GM19238 (cell line): ENCODE measurements at regions not wholly inside any gene's neighbourhood (a gene's known extent, or its start where the extent isn't known, plus 50 kb on each side); places are given as distances from the start of the nearest gene placed in this dataset.
"Not testable (repeated sequence)": the region's sequence is repeated elsewhere in the genome, so short reads cannot be mapped to it uniquely, and the experiment has no call there.

Experiments
- DNase-seq: peaks from one replicate; pipeline ENCODE4 v3.0.0; 2011; ENCODE audit warnings: low spot score; ENCODE audit not compliant: insufficient read length

DNA sequence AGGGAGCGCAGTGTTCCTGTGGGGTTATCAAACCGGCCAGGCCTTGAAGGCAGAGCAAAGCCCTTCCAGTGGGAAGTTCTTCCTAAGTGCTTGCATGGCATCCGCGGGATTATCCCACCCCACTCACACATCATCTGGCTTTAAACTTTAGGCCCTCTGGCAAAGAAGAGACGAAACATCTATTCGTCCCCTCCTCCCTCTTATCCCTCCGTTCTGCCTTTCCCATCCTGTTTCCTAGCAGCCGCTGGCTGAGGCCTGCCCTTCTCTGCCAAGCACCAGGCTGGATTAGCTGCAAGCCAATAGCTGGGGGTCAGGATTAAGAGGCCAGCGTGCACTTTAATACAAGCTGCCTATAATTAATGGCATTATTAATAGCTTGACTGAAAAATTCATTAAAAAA lies 621.0 kb downstream of the PKHD1 start:
- no peak for DNase-seq

DNA sequence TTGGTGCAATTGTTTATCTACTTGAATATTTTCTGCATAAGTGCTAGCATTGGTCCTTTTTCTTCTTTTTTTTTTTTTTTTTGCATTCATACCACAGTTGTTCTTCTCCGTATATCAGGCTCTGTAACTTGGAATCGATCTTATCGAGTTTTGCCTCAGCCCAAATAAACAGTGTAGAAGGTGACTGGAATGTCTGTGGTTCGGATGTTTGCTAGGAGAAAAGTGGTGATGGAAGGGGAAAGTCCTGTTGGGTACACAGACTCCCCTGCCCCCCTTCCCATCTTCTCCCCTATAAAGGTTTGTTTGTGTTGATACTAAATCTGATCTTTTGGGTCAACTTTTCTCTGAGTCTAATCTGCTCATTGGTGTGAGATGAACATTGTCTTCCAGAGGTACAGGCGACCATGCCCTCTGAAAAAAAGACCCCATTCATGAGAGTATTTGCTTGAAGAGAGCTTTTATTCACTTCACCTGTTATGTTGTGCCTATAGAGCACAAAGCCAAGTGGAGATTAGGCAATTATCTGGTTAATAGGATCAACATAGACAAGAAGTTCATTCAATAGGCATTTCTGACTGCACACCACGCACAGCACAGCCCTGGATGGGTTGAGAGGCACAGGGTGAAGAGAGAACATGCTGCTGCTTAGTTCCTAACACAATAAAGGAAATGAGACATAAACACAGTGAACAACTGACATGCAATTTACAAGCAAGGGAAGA lies 620.0 kb downstream of the PKHD1 start:
- no peak for DNase-seq

DNA sequence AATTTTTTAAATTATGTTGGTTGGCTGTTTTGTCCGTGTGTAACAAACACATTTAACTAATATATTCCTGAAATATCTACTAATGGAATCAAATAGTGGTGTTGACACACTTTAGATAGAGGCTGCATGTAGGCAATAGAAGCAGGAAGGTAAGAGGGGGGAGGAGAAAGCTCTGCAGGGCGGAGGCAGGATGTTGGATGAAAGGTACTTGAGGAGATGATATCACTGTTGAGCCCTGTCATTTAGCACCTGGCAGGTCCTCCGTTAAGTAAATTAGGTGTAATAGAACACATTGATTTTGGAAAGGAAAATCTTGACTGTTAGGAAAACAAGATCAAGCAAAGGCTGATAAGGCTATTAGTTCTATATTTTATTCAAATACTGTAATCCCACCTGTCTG lies 618.7 kb downstream of the PKHD1 start:
- DNase-seq: no peak

DNA sequence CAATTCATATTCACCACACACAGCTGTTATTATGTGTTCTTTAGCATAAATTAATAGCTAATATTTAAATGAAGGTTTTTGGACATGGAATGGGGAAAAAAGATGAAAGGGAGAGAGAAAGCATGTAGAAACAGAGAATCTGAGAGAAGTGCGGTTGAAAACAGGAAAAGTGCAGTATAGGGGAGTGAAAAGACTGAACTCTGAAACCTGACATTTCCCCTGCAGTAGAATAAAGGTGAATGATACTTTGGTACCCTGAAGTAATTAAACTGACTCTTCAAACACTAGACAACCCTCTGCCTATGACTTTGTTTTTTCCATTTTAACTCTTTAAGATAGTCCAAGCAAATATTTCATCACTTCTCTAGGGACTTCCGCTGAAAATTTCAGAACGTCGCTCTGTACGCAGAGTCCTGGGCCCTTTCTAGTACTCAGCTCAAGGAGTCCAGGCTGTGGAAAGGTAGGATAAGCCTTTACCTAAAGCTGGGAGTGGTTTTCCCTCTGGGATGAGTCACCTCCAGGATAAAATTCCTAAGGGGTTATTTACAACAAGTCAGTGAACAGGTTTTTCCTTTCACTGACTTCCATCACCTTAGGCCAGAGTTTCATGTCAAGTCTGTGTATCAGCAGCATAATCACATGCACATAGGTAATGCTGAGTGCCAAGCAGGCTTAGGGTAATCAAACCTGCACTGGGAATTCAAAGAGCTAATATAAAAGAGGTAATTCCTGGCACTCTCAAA lies 614.5 kb downstream of the PKHD1 start:
- DNase-seq: no peak

DNA sequence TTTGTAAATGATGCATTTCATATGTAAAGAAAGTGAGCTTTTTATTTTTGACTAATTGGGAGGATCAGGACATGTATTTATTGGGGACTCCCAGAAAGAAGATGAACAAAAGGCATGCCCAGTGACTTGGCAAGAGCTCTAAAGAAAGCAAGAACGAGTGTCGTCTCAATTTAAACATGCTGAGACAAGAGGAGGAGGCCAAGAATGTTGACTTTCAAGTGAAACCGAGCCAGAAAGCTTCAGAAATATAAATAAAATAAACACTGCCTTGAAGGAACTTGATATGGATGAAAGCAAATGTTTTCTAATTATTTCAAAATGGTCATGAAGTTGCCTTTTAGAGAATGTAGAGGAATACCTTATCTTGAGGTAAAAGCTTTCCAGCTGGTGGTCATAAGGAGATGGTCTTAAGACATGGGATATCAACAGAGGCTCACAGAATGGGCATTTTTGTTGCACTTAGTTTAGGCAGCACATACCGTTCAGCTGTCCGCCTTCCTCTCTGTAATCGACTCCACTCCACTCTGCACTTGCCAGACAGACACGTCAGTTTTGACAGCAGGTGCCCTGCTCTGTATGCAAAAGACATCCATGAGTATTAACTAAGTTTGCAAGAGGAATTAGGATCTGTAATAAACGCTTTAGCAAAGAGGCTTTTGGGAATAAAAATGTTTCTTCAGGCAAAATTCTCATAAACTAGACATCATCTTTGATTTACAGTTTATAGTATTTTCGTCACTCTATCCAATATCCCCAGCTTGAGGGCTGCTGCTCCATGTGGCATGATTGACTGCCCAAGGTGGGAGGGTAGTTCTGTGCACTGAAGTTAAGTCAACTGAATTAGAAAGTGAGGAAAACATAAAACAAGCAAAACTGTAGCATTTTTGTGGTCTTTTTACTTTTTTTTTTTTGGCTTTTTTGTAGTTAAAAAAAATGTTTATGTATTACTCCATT lies 613.1 kb downstream of the PKHD1 start:
- no peak for DNase-seq

DNA sequence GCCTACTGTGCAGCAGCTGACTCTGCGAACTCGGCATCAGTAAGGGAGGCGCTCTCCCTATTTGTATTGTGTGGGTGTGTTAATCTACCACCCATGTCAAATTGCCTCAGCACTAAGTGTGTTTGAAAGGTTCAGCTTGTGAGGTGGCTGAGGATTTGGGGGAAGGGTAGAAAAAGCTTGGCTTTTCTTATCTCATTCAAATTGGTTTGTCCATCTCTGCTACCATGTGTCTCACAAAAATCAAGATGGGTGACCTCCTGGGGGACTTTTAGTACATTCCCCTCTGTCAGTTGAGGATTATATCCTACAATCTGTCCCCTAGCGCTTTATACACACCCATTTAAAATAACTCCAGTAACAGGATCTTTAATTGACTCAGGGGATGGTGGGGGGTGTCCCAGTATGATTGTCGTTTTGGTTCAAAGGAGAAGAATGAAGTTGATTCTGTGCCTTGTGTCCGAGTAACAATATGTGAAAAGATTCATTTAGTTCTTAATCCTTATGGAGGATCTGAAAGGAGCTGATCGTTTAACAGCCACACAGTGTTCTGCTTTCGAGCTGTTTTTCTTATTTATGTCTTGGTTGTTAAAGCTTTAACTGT lies 609.6 kb downstream of the PKHD1 start:
- no peak for DNase-seq

DNA sequence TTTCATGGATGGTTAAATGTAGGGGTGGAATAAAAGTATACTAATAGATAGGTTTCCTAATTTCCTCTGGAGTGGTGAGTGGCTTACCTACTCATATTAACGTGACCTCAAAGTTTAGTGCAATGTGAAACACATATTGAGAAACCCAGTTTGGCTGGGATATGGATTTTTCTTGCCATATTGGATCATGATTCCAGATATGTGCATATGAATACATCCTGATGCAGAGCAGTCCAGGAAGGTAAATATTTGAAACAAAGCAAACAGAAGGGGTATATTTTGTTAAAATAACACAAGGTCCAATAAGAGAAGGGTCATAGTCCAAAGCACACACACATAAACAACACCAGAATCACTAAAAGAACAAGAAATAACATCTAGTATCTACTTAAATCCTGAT lies 608.1 kb downstream of the PKHD1 start:
- no peak for DNase-seq

DNA sequence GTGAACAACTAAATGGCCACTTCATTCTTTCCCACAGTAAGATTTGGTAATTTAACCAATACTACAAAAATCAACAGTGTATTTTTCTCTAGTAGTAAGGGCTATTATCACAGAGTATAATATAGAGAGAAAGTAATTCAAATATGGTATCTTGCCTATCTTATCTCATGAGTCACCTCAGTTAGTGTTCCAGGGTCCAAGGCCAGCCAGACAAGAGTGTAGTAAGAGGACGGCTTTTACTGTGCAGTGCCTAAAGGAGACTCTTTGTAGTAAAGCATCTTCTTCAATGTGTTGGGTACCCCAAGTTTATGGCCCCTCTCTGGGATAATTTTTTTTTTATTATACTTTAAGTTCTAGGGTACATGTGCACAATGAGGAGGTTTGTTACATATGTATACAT lies 607.4 kb downstream of the PKHD1 start:
- DNase-seq: no peak

DNA sequence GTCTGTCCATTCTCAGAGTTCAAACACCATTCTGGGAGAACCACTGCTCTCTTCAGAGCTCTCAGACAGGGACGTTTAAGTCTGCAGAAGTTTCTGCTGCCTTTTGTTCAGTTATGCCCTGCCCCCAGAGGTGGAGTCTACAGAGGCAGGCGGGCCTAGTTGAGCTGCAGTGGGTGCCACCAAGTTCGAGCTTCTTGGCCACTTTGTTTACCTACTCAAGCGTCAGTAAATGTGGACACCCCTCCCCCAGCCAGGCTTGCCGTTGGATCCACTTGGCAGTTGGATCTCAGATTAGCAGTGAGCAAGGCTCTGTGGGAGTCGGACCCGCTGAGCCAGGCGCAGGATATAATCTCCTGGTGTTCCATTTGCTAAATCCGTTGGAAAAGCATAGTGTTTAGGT lies 601.5 kb downstream of the PKHD1 start:
- DNase-seq: not testable (repeated sequence)

DNA sequence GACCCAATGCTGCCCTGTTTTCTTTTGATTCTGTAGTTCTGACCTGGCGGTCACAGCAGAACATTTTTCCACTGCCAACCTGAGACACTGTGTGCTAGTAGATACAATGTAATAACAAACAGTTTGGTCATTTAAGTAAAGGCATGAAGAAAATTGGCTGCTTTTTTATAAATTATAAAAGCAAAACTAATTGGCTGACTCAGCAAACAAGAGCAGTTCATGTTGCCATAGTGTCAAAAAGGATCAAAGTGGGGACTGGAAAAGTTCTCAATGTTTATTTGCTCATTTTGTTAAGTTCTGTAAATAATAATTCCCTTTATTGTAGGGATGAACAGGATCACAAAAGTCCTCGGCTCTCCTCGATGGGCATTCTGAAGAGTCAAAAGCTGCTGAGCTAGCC lies 599.5 kb downstream of the PKHD1 start:
- no peak for DNase-seq

DNA sequence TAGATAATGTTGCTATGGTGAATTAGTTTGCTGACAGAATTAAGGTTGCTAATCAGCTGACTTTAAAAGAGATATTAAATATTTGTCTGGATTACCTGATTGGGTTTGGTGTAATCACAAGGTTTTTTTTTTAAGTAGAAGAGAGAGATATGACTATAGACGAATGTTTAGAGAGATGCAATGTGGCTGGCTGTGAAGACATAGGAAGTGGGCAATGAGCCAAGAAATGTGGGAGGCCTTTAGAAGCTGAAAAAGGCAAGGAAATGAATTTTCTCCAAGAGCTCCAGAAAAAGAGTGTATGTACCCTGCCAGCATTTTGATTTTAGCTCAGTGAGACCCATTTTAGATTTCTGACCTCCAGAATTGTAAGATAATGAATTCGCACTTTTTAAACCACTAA lies 598.3 kb downstream of the PKHD1 start:
- DNase-seq: no peak

DNA sequence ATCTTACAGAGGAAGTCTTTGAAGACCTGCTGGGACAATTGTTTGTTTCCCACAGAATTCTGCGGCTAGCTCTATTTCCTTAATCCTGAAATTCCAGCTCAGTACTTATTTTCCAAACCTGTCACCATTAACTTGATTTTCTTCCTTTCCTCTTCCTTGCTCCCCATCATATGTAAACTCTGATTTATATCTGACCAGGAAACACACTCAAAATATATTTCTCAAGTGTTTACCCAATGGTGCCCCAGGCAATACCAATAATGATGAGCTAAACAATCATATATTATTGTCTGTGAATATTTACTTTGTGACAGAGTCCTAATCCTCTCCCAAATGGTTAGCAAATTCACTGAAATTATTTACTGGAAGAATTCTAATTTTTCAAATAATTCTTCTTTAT lies 597.3 kb downstream of the PKHD1 start:
- no peak for DNase-seq

DNA sequence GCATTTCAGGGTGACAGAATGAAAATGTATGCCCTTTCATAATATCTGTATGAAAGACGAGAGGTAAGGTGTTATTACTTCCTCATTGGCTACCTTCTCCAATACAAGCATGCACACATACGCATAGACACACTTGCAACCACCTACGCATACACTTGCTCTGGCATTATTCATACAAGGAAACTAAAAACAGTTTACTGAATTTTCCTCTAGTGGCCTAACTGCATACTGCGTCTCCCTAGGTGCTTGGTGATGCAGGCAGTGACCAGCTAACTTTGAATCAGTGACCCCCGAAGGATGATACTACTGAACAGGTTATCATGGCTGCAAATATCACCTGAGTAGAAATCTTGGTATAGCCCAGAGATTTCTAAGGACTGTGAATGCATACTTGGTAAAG lies 593.1 kb downstream of the PKHD1 start:
- no peak for DNase-seq

DNA sequence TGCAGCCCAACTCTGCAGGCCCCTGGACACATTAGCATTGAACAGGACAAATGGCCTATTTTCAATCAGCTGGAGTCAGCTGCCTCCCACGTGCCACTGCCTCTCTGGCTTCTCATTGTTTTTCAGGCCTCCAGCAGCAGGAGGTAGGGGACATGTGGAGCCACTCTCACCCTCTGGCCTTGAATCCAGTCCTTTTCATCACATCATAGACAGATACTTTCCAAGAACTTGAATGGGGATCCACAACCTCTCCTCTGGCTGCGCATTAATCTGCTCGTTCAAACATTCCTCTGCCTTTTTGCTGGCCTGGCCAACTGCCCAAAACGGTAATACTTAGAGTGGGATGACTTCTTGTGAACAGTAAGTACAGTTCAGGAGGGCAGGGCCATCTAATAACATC lies 592.3 kb downstream of the PKHD1 start:
- no peak for DNase-seq

DNA sequence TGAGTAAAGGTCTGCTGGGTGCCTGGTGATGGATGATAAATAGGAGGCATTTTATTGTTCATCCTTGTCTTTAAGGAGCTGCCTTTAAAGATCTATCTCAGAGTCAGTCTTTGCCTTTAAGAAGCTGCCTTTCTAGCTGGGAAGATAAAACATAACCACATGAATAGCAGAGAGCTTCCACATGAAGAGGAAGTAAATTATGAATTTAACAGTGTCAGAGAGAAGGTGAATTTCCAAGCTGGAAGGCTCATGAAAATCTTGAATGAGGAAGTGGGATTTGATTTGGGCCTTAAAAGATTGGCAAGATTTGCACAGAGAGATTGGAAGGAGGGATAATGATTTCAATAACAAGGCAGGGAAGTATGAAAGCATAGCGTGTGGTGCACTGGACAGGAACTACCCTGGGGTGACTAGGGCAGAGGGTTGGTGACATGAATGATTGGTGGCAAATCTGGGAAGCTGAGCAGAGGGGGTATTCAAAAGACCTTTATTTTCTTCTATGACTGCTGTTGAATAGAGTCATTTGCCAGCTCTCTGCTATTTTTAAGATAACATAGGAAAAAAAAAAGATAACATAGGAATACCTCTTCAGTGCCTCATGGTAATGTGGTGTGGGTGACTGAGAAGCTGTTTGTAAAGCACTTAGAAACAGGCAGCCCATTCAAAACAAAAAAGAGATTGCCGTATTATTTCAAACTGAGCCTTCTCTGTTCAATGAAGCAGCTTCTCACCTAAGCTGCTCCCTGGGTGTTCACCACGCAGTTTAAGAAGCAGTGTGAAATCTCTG lies 591.6 kb downstream of the PKHD1 start:
- DNase-seq: no peak

DNA sequence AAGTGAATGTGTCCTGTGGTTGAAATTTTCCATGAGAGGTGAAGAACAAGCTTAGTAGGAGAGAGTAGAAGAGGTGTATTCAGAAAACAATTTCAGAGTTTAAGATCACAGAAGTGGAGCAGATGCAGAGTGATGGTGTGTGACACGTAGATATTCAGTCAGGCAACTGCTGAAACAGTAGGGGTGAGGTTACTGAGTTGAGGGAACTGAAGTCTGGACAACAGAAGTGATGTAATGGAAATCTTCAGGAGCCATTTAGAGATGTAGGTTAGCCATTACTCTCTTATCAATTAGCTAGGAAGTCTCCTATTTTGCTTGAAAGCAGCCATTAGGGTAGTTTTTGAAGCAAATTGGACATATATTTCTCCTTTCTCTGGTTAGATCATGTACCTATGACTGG lies 584.4 kb downstream of the PKHD1 start:
- no peak for DNase-seq

DNA sequence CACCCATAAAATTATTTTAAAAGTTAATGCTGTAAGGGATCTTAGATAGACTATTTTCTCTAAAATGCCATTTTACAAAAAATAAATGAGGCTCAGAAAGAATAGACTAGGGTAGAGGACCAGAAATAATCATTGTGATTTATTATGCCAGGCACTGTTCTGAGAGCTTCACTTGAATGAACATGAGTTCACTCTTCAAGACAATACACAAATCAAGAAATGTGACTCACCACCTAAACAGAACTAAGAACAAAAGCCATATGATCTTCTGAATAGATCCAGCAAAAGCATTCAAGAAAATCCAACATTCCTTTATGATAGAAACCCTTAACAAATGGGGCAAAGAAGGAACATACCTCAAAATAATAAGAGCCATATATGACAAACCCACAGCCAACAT lies 582.0 kb downstream of the PKHD1 start:
- no peak for DNase-seq

DNA sequence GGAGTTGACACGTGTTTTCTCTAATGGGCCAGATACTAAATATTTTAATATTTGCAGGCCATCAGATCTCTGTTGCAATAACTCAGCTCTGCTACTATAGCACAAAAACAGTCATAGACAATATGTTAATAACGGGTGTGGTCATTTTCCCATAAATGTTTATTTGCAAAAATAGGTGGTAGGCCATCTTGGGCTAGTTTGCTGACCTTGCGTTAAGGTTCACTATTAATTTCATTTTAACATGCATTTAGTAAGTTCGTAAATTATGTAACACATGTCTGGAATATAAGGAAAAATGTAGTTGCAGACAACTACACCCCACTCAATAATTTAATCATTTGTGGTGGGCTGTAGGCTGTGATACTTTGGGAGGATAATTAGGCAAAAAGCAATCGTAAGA lies 577.8 kb downstream of the PKHD1 start:
- DNase-seq: no peak

DNA sequence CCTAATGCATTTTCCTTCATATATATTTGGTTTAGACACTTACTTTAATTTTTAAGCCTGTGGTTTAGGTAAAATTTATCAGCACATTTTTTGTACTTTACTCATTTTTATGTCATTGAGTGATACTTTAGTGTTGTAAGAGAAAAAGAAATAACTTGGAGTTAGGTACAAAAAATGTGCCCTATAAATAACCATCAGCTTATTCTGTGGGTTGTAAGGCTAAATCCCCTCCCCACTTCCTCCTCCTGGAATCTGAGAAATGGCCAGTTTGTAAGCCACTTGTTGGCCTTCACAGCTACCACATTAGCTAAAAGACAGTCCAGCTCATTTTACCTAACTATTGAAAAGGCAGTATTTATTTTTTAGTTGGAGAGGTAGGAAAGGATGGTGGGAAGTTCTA lies 576.3 kb downstream of the PKHD1 start:
- DNase-seq: no peak

DNA sequence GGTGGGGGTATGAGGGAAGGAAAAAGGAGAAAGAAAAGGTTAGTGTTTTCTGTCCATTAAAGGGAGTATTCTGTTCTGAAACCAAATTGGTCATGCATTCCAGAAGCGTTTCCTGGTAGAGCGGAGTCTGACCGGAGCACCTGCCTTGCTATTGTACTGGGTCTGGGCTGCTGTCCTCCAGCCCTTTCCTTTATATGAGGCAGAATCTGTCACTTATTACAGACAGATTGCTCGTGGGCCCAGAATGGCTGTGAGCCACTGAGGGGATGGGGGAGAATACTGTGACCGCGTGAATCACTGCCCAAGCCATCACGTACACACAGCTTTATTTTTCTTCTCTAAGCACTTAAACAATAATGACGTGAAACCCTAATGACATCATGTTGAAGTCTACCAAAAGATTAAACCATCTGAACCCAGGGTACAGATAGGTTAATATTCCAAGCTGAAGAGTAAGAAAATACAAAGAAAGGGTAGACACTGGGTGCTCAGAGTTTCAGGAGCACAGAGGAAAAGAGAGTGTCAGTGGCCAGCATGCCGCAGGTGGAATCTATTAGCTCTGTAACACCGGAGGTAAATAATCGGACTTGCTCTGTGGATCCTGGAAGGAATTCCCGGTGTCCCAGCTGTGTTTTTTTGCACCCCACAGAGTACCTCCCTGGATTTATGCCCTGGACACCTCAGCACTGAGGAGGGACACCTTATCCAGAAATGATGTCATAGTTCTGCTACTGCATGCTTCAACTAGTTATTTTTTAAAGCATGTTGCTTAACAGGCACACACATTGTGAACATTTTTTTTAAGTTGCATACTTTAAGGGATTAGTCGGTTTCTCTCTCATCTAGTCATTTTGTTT lies 573.3 kb downstream of the PKHD1 start:
- no peak for DNase-seq
